PC-9 (cell line): ENCODE measurements at regions not wholly inside any gene's neighbourhood (a gene's known extent, or its start where the extent isn't known, plus 50 kb on each side); places are given as distances from the start of the nearest gene placed in this dataset.
A peak's percentile ranks its signal among the peaks of the same experiment; 100 is the strongest.

Experiments used
- BruUV-seq: library from RNA; stranded (reverse); fragments of 400-500 nt; replicated peaks from 2 replicates; lab custom pipeline; 2021; lab: Mats Ljungman, UMichigan
- CTCF ChIA-PET: fragments of 300-600 bp; sonication (Branson Sonifier 250); formaldehyde crosslinking; loops from one replicate; lab custom pipeline; 2022; ENCODE audit warnings: antibody characterized with exemption; lab: Charles Lee
- POLR2A ChIA-PET: fragments of 300-600 bp; sonication (Branson Sonifier 250); formaldehyde crosslinking; loops from one replicate; lab custom pipeline; 2022; ENCODE audit warnings: antibody characterized with exemption; ENCODE audit not compliant: unreplicated experiment; lab: Charles Lee
- DNase-seq, 2 experiments: peaks; one replicate each; pipeline versions ENCODE4 v3.0.0 to v3.0.0-alpha.2; 2015 to 2022; ENCODE audit warnings: mixed read lengths in 1 of 2
- H2AFZ ChIP-seq: fragments of 200-600 bp; sonication (generic); 2 replicates; pipeline ENCODE4 v1.8.1; 2017; ENCODE audit warnings: antibody characterized with exemption
- H3F3A ChIP-seq: fragments of 200-600 bp; sonication (generic); 2 replicates; pipeline ENCODE4 v1.8.1; 2017; ENCODE audit warnings: antibody characterized with exemption, mild to moderate bottlenecking, low read depth; ENCODE audit not compliant: insufficient read depth
- H3K27ac ChIP-seq: fragments of 200-600 bp; sonication (generic); 2 replicates; pipeline ENCODE4 v1.6.1; 2016; ENCODE audit warnings: mixed run types
- H3K27me3 ChIP-seq: fragments of 200-600 bp; sonication (generic); 2 replicates; pipeline ENCODE4 v1.6.1; 2016; ENCODE audit warnings: low read depth, mixed run types; ENCODE audit not compliant: insufficient read depth
- H3K36me3 ChIP-seq: fragments of 200-600 bp; sonication (generic); 2 replicates; pipeline ENCODE4 v1.6.1; 2016; ENCODE audit warnings: low read depth, mixed run types
- H3K4me1 ChIP-seq: fragments of 200-600 bp; sonication (generic); replicated peaks from 2 replicates; pipeline ENCODE4 v1.6.1; 2016; ENCODE audit warnings: mixed run types; ENCODE audit not compliant: insufficient read depth
- H3K4me2 ChIP-seq: fragments of 200-600 bp; sonication (generic); 2 replicates; pipeline ENCODE4 v1.6.1; 2017; ENCODE audit warnings: mixed run types
- H3K4me3 ChIP-seq: fragments of 200-600 bp; sonication (generic); 2 replicates; pipeline ENCODE4 v1.6.1; 2016; ENCODE audit warnings: mixed run types
- H3K79me2 ChIP-seq: fragments of 200-600 bp; sonication (generic); 2 replicates; pipeline ENCODE4 v1.6.1; 2017; ENCODE audit warnings: low read depth, mixed run types
- H3K9me2 ChIP-seq: fragments of 200-600 bp; sonication (generic); 2 replicates; pipeline ENCODE4 v1.8.1; 2017; ENCODE audit warnings: mild to moderate bottlenecking; ENCODE audit not compliant: insufficient read depth
- H3K9me3 ChIP-seq: fragments of 200-600 bp; sonication (generic); 2 replicates; pipeline ENCODE4 v1.8.1; 2016; ENCODE audit warnings: low read depth; ENCODE audit not compliant: insufficient read depth
- H4K20me1 ChIP-seq: fragments of 200-600 bp; sonication (generic); 2 replicates; pipeline ENCODE4 v1.8.1; 2017; ENCODE audit not compliant: insufficient read depth
- EZH2 ChIP-seq: fragments of 200-600 bp; sonication (generic); IDR thresholded peaks from 2 replicates; pipeline ENCODE4 v1.8.0; 2017; ENCODE audit warnings: antibody characterized with exemption, low read depth
- intact Hi-C: fragments of 100-400 bp; cut with micrococcal nuclease; formaldehyde crosslinking; loops from one replicate; pipeline ENCODE4 v1.10.0; 2022; ENCODE audit not compliant: unreplicated experiment
- TF ChIP-seq, protein P1 (sequence below): fragments of 200-600 bp; sonication (generic); conservative IDR thresholded peaks from 2 replicates; pipeline ENCODE4 v1.6.1; 2017; ENCODE audit warnings: mixed run types, antibody characterized with exemption, mild to moderate bottlenecking, moderate library complexity

DNA sequence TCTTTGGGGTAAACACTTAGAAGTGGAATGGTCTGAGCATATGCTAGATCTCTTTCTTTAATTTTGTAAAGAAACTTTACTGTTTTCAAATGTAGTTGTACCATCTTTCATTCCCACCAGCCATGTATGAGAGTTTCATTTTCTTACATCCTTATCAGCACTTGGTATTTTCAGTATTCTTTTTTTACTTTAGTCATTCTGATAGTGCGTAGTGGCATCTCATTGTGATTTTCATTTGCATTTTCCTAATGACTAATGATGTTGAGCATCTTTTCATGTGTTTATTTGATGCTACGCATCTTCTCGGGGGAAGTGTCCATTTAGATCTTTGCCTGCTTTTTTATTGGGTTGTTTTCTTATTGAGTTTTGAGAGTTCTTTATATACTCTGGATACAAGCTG lies 71.3 kb upstream of the PRPS1 start:
- Histone ChIP-seq H3K9me3 (no peaks in the 10 kb centered on the region), H2AFZ (no peak overlapping the region), H3K4me1 (peaks cover 9% of the 10 kb centered on the region; the same call in 1 of the 2 replicates), H3K4me2 (no peak overlapping the region), H3K79me2 (no peaks in the 10 kb centered on the region), H3K4me3 (no peak overlapping the region), H3K36me3 (no peaks in the 10 kb centered on the region), H3F3A (peaks cover 8% of the 10 kb centered on the region; the same call in 1 of the 2 replicates), H4K20me1 (no peaks in the 10 kb centered on the region), H3K27ac (no peak overlapping the region), H3K27me3 (no peaks in the 10 kb centered on the region), H3K9me2 (no peaks in the 10 kb centered on the region)
- POLR2A ChIA-PET, result no interaction called here
- DNase-seq, result no peak
- intact Hi-C loops, result no loop called here
- TF ChIP-seq, protein P1, sequence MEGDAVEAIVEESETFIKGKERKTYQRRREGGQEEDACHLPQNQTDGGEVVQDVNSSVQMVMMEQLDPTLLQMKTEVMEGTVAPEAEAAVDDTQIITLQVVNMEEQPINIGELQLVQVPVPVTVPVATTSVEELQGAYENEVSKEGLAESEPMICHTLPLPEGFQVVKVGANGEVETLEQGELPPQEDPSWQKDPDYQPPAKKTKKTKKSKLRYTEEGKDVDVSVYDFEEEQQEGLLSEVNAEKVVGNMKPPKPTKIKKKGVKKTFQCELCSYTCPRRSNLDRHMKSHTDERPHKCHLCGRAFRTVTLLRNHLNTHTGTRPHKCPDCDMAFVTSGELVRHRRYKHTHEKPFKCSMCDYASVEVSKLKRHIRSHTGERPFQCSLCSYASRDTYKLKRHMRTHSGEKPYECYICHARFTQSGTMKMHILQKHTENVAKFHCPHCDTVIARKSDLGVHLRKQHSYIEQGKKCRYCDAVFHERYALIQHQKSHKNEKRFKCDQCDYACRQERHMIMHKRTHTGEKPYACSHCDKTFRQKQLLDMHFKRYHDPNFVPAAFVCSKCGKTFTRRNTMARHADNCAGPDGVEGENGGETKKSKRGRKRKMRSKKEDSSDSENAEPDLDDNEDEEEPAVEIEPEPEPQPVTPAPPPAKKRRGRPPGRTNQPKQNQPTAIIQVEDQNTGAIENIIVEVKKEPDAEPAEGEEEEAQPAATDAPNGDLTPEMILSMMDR, result no peak
- no peak for TF ChIP-seq EZH2
- BruUV-seq, result no TSS peak
- CTCF ChIA-PET, result no interaction called here

DNA sequence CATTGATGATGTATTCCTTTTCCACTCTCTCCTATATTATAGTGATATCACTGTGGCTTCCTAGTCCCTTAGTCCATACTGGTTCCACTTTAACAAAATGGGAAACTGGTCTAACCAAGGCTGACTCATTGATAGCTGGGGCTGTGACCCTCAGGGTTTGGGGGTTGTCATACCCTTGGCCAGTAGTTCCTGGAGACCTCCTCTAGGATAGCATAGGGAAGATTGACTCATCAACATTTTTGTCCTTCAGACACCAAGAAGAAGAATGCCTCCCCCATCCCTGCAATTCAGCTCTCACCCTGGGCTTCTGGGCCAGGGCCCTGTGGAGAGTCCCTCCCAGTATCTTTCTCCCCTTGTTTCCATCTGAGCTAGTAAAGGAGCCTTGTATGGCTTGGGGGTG lies 68.8 kb upstream of the PRPS1 start:
- POLR2A ChIA-PET, result no interaction called here
- Histone ChIP-seq H3K4me1 (peaks cover 28% of the 10 kb centered on the region), H2AFZ (no peak overlapping the region), H4K20me1 (no peaks in the 10 kb centered on the region), H3K9me3 (no peaks in the 10 kb centered on the region), H3K9me2 (no peaks in the 10 kb centered on the region), H3K79me2 (no peaks in the 10 kb centered on the region), H3K36me3 (no peaks in the 10 kb centered on the region), H3K27ac (no peak overlapping the region), H3K27me3 (no peaks in the 10 kb centered on the region), H3K4me3 (no peak overlapping the region), H3K4me2 (no peak overlapping the region), H3F3A (peaks cover 13% of the 10 kb centered on the region; the same call in 1 of the 2 replicates)
- no TSS peak for BruUV-seq
- CTCF ChIA-PET, result no interaction called here
- peak; percentile 14 to 59 for DNase-seq
- intact Hi-C loops, result no loop called here
- TF ChIP-seq, protein P1, result no peak
- no peak for TF ChIP-seq EZH2

DNA sequence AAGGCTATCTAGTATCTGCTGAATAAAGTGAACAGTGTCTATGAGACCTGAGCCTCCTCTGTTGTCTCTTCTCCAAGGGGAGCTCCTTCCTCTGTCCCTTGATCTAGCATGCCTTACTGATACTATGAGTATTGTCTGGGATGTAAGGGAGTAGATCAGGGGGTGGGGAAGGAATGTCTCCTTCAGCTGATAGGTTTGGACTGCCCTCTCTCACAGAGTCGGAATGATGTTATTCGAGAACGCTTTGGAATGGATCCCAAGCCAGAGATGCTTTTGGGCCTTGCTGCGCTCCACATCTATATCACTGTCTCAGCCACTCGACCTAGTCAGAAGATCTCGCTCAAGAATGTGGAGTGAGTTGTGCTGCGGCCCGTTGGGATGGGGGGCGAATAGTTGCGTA lies 68.3 kb upstream of the PRPS1 start:
- H3K4me1 ChIP-seq, result peaks cover 28% of the 10 kb centered on the region
- H4K20me1 ChIP-seq, result no peaks in the 10 kb centered on the region
- peaks cover 13% of the 10 kb centered on the region; the same call in 1 of the 2 replicates for H3F3A ChIP-seq
- ChIA-PET POLR2A (no interaction called here), CTCF (no interaction called here)
- H3K27ac ChIP-seq, result no peak overlapping the region
- BruUV-seq, result no TSS peak
- intact Hi-C loops, result no loop called here
- H2AFZ ChIP-seq, result no peak overlapping the region
- no peaks in the 10 kb centered on the region for H3K27me3 ChIP-seq
- no peak overlapping the region for H3K4me3 ChIP-seq
- H3K79me2 ChIP-seq, result no peaks in the 10 kb centered on the region
- no peaks in the 10 kb centered on the region for H3K9me2 ChIP-seq
- no peak for TF ChIP-seq EZH2
- TF ChIP-seq, protein P1, result no peak
- H3K36me3 ChIP-seq, result no peaks in the 10 kb centered on the region
- no peak overlapping the region for H3K4me2 ChIP-seq
- no peak for DNase-seq
- no peaks in the 10 kb centered on the region for H3K9me3 ChIP-seq
